Ovary (tissue), 7 donors: ENCODE measurements at regions not wholly inside any gene's neighbourhood (a gene's known extent, or its start where the extent isn't known, plus 50 kb on each side); places are given as distances from the start of the nearest gene placed in this dataset.

ENCODE experiments used
- DNase-seq, 5 donors: peaks; one replicate each; pipeline ENCODE4 v3.0.0-alpha.2; 2019 to 2020
- H3K27ac ChIP-seq, 2 donors: fragments of 200-600 bp; one replicate each; pipeline versions ENCODE4 v1.5.1 to v1.8.0; 2019 to 2022
- H3K27me3 ChIP-seq: fragments of 200-600 bp; one replicate; pipeline ENCODE4 v1.8.0; 2022
- H3K36me3 ChIP-seq: fragments of 200-600 bp; sonication (generic); one replicate; pipeline ENCODE4 v1.5.1; 2019
- H3K4me1 ChIP-seq: one replicate; pipeline ENCODE4 v1.8.1; 2013; ENCODE audit warnings: mild to moderate bottlenecking, moderate library complexity; ENCODE audit not compliant: insufficient read depth
- H3K4me3 ChIP-seq: fragments of 200-600 bp; sonication (generic); one replicate; pipeline ENCODE4 v1.5.1; 2017
- H3K9me3 ChIP-seq, 2 donors: fragments of 200-600 bp in 1 of 2; sonication (generic) in 1 of 2; one replicate each; pipeline versions ENCODE4 v1.5.1 to v1.8.1; 2013 to 2019; ENCODE audit warnings: mild to moderate bottlenecking in 1 of 2, moderate library complexity in 1 of 2
- EP300 ChIP-seq: sonication (generic); formaldehyde crosslinking; IDR thresholded peaks from one replicate; pipeline ENCODE4 v1.6.1; 2017; ENCODE audit warnings: antibody characterized with exemption
- POLR2A ChIP-seq: fragments of 450-650 bp; IDR thresholded peaks from one replicate; pipeline ENCODE4 v1.6.1; 2017; ENCODE audit warnings: antibody characterized with exemption, mild to moderate bottlenecking, moderate library complexity
- WGBS, 3 donors: extraction: QIAGEN DNeasy Blood & Tissue Kit in 1 of 3; methylation state at CpG; one replicate each; pipeline versions ENCODE4 v1.1.5 to v1.1.7; 2013 to 2017; 5-methylcytosine and 5-hydroxymethylcytosine counted together
- intact Hi-C, 4 donors: fragments of 100-400 bp; cut with DNase I; formaldehyde crosslinking; loops; one replicate each; pipeline versions ENCODE4 v1.11.0 to v1.15.1; 2022 to 2023
- TF ChIP-seq, protein P1 (sequence below), 3 donors: fragments of 450-650 bp in 2 of 3; fragments of 200-600 bp in 1 of 3; IDR thresholded peaks; one replicate each; pipeline versions ENCODE4 v1.5.1 to v1.8.0; 2016 to 2022; ENCODE audit warnings: antibody characterized with exemption in 3 of 3, mild to moderate bottlenecking in 1 of 3
- donor health status: DM: no; HTN: no; CAD: no; lungs with moderate emphysema.
- donor health status: DM: no; HTN: no; CAD: no.
- donor health status: Bipolar disorder and iron deficiency.
- donor health status: DM: no; HTN: no; CAD: no.
- donor health status: DM: yes; HTN: yes; CAD: no.

DNA sequence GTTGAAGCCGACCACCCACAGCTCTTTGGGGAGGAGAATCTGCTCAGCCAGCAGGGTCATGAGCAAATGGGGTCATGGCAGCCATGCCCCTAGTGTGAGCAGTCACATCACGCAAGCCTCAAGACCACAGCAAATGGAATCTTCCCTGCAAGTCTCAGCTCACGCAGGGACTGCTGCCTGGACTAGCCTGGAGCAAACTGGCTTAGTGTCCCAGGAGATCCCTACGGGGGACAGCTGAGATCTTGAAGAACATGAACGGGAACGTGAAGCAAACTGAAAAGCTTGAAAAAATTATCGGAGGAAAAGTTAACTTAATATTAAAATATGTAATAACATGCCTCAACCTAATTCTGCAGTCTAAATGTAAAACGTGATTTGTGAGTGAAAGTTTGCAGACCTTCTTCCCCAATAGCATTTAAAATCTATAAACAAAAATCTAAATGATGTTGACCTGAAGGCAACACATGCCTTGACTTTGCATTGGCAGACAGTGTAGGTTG lies 118.4 kb downstream of the FAM124B start:
- H3K9me3 ChIP-seq, result no peaks in the 10 kb centered on the region
- H3K4me3 ChIP-seq, result no peak overlapping the region
- intact Hi-C loops, result loop anchor here (5.0 to 10.0 kb wide), 4 partner anchors 249 to 291 kb away; partner anchors contain the start of gene SERPINE2 (in 1 of the 4)
- H3K27ac ChIP-seq, result no peak overlapping the region
- no peak for DNase-seq
- WGBS, 3 donors, result 76 to 81% (median 80%) methylated on average over 8 of the region's 8 CpGs
- no peaks in the 10 kb centered on the region for H3K4me1 ChIP-seq
- TF ChIP-seq POLR2A (no peak), EP300 (no peak)
- TF ChIP-seq, protein P1, sequence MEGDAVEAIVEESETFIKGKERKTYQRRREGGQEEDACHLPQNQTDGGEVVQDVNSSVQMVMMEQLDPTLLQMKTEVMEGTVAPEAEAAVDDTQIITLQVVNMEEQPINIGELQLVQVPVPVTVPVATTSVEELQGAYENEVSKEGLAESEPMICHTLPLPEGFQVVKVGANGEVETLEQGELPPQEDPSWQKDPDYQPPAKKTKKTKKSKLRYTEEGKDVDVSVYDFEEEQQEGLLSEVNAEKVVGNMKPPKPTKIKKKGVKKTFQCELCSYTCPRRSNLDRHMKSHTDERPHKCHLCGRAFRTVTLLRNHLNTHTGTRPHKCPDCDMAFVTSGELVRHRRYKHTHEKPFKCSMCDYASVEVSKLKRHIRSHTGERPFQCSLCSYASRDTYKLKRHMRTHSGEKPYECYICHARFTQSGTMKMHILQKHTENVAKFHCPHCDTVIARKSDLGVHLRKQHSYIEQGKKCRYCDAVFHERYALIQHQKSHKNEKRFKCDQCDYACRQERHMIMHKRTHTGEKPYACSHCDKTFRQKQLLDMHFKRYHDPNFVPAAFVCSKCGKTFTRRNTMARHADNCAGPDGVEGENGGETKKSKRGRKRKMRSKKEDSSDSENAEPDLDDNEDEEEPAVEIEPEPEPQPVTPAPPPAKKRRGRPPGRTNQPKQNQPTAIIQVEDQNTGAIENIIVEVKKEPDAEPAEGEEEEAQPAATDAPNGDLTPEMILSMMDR (IDR thresholded peaks at IDR 0.05), result no peak
- H3K27me3 ChIP-seq, result no peaks in the 10 kb centered on the region
- no peaks in the 10 kb centered on the region for H3K36me3 ChIP-seq

DNA sequence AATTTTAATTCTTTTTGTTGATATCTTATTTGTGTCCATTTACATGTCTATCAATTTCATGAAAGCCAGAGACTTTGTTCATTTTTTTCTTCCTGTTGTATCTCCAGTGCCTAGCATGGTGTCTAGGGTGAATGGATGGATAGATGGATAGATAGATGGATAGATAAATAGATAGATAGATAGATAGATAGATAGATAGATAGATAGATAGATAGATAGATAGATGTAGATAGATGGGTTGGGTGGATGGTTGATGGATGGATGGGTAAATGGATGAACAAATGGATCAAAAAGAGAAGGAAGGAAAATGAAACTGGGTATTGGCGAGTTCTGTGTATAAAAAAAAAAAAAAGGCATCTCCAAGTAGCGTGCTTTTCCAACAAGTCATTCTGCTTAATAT lies 120.5 kb downstream of the FAM124B start:
- no peaks in the 10 kb centered on the region for H3K27me3 ChIP-seq
- DNase-seq, result no peak
- no peaks in the 10 kb centered on the region for H3K36me3 ChIP-seq
- H3K9me3 ChIP-seq, result no peaks in the 10 kb centered on the region
- 84 to 91% (median 90%) methylated on average over 2 of the region's 2 CpGs for WGBS, 3 donors
- no peak overlapping the region for H3K4me3 ChIP-seq
- intact Hi-C loops, result loop anchor here (5.0 to 10.0 kb wide), 4 partner anchors 247 to 289 kb away; partner anchors contain the start of gene SERPINE2 (in 1 of the 4)
- no peak overlapping the region for H3K27ac ChIP-seq
- no peaks in the 10 kb centered on the region for H3K4me1 ChIP-seq
- TF ChIP-seq, protein P1 (IDR thresholded peaks at IDR 0.05), result no peak
- no peak for TF ChIP-seq EP300
- no peak for TF ChIP-seq POLR2A

DNA sequence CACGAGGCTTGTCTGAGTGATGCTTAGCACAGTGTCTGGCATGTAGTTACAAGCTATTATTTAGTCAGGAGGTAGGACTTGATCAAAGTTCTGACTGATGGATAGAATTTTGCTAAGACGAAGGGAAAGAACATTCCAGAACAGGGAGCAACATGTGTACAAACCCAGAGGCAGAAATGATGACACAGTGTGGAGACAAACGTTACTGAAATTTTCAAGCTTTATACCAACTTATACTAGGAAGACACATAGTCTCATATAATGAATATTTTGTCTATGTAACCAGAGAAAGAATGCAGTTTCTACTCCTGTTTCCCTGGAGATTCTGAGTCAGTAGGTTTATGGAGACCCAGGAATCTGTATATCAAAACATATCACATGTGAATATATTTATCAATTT lies 123.4 kb downstream of the FAM124B start:
- intact Hi-C loops, result no loop called here
- no peak for DNase-seq
- no peak overlapping the region for H3K4me3 ChIP-seq

DNA sequence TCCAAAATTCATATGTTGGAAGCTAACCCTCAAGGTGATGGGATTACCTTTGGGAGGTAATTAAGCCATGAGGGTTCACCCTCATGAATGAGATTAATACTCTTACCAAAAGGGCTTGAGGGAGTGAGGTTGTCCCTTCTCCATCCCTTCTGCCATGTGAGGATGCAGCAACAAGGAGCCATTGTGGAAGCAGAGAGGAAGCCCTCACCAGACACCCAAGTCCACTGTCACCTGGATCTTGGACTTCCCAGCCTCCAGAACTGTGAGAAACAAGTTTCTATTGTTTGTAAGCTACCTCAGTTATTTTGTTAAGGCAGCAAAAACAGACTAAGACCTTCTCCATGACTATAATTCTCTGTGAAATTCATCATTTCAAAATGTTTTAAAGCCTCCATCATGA lies 125.7 kb downstream of the FAM124B start:
- no peaks in the 10 kb centered on the region for H3K9me3 ChIP-seq
- TF ChIP-seq, protein P1 (IDR thresholded peaks at IDR 0.05), result no peak
- TF ChIP-seq POLR2A (no peak), EP300 (no peak)
- no peak for DNase-seq
- H3K4me1 ChIP-seq, result peaks cover 5% of the 10 kb centered on the region
- H3K36me3 ChIP-seq, result no peaks in the 10 kb centered on the region
- no peak overlapping the region for H3K27ac ChIP-seq
- H3K27me3 ChIP-seq, result no peaks in the 10 kb centered on the region
- intact Hi-C loops, result no loop called here
- H3K4me3 ChIP-seq, result no peak overlapping the region

More for the DNA sequence above, 123.4 kb downstream of the FAM124B start:
- H3K36me3 ChIP-seq, result no peaks in the 10 kb centered on the region
- no peaks in the 10 kb centered on the region for H3K9me3 ChIP-seq
- H3K4me1 ChIP-seq, result no peaks in the 10 kb centered on the region
- WGBS, 3 donors, result 41 to 50% (median 48%) methylated on average over 3 of the region's 3 CpGs
- TF ChIP-seq, protein P1 (IDR thresholded peaks at IDR 0.05), result no peak
- TF ChIP-seq POLR2A (no peak), EP300 (no peak)
- H3K27me3 ChIP-seq, result no peaks in the 10 kb centered on the region
- H3K27ac ChIP-seq, result no peak overlapping the region
